ENCODE measurements at regions not wholly inside any gene's neighbourhood (a gene's known extent, or its start where the extent isn't known, plus 50 kb on each side); places are given as distances from the start of the nearest gene placed in this dataset.

GRCh38 chr21:28801906-28802305, 190.8 kb downstream of the LTN1 start:
- TF ChIP-seq POLR2A (IDR thresholded peaks at IDR 0.05) (no peak), POLR2AphosphoS5 (IDR thresholded peaks at IDR 0.05; ENCODE audit: insufficient read depth in 1 of 2, low read depth in 1 of 2) (no peak), CTCF (IDR thresholded peaks at IDR 0.05) (no peak)
- Histone ChIP-seq H3K4me1 (peaks cover 10% of the 10 kb centered on the region), H3K27ac (no peak overlapping the region), H3K27me3 (no peaks in the 10 kb centered on the region), H3K36me3 (no peaks in the 10 kb centered on the region), H3K4me3 (no peak overlapping the region), H3K9me3 (no peaks in the 10 kb centered on the region)
- intact Hi-C loops (cut with DNase I) = no loop called here
- DNase-seq (ENCODE audit: extremely low spot score in 2 of 2) = no peak

DNA sequence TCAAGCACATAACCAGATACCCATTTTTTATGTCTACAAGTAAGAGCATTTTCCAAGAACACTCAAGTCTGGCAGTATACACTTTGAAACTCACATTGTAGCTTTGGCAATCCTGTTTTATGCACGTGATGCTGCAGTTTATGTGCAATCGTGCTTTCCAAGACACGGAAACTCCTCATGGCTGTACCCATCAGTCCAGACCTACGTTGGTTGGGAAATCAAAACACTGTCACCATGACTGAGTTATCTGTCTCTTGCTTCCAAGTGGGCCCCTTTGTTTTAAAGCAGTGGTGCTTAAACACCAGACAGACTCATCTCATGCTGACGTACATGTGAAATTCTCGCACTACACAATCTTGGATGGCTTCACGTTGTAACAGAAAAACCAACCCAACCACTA, 192.8 kb downstream of the LTN1 start:
- no peaks in the 10 kb centered on the region for H3K36me3 ChIP-seq
- DNase-seq (ENCODE audit: extremely low spot score in 2 of 2) = no peak
- no peaks in the 10 kb centered on the region for H3K9me3 ChIP-seq
- intact Hi-C loops (cut with DNase I) = no loop called here
- H3K27ac ChIP-seq = no peak overlapping the region
- no peak overlapping the region for H3K4me3 ChIP-seq
- no peaks in the 10 kb centered on the region for H3K27me3 ChIP-seq
- TF ChIP-seq CTCF (IDR thresholded peaks at IDR 0.05) (no peak), POLR2AphosphoS5 (IDR thresholded peaks at IDR 0.05; ENCODE audit: insufficient read depth in 1 of 2, low read depth in 1 of 2) (no peak), POLR2A (IDR thresholded peaks at IDR 0.05) (no peak)
- peaks cover 3% of the 10 kb centered on the region for H3K4me1 ChIP-seq

DNA sequence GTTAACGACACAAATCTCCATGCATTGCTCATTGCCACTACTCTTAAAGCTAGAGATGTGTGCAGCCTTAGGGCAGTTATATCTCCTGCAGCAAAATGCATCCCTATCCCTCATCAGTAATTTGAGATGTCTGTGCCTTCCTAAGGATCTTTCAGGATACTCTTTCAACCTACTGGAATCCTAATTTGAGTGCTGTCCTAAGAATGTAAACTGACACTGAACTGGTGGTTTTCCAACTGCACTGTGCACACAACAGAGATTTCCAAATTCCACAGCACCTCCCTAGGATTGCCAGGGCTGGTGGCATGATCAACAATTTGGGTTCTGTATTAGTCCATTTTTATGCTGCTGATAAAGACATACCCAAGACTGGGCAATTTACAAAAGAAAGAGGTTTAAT, 193.9 kb downstream of the LTN1 start:
- Histone ChIP-seq H3K9me3 (no peaks in the 10 kb centered on the region), H3K27me3 (no peaks in the 10 kb centered on the region), H3K27ac (no peak overlapping the region), H3K4me3 (no peak overlapping the region), H3K4me1 (no peaks in the 10 kb centered on the region), H3K36me3 (no peaks in the 10 kb centered on the region)
- no peak for TF ChIP-seq POLR2A (IDR thresholded peaks at IDR 0.05)
- no peak for DNase-seq (ENCODE audit: extremely low spot score in 2 of 2)
- intact Hi-C loops (cut with DNase I) = no loop called here

DNA sequence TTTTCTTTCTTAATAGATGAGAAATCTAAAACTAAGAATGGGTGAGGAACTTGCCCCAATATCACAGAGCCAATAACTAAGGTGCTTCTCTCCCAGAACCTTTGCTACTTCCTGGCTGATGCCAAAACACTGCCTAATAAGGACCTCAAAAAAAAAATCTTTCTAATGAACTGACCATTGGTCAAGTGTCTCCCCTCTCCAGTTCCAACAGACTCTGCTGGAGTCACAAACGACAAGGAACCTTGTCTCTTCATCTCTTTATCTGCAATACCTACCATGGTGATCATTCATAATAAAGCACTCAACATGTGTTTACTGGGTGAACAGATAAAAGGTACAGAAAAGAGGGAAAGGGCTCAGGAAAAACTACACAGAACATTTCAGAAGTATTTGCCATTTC, 197.4 kb downstream of the LTN1 start:
- Histone ChIP-seq H3K27ac (no peak overlapping the region), H3K4me1 (no peaks in the 10 kb centered on the region), H3K27me3 (no peaks in the 10 kb centered on the region), H3K9me3 (no peaks in the 10 kb centered on the region), H3K36me3 (no peaks in the 10 kb centered on the region), H3K4me3 (no peak overlapping the region)
- intact Hi-C loops (cut with DNase I) = no loop called here
- DNase-seq (ENCODE audit: extremely low spot score in 2 of 2) = no peak
- no peak for TF ChIP-seq POLR2A (IDR thresholded peaks at IDR 0.05)
- no peak for TF ChIP-seq CTCF (IDR thresholded peaks at IDR 0.05)
- TF ChIP-seq POLR2AphosphoS5 (IDR thresholded peaks at IDR 0.05; ENCODE audit: insufficient read depth in 1 of 2, low read depth in 1 of 2) = no peak

DNA sequence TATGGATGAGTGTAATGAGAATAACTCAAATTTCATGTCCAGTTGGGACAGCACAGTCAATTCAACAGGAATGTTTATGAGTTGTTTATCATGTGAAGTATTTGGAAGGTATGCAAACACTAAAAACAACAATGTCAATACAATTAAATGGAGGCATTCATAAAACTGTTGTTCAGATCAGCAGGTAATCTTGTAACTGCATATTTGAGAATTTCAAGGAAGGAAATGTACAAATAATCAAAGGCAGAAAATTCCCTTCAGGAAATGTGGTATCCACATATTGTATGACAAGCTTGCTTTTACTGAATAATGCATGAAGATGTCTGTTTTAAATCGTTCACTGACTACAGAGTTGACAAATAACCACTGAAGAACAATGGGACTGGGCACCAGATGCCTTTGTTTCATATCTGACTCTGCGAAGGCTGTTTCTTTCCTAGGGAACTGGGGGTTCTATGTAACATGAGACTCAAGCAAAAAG, 198.3 kb downstream of the LTN1 start:
- TF ChIP-seq CTCF (IDR thresholded peaks at IDR 0.05) = no peak
- TF ChIP-seq POLR2A (IDR thresholded peaks at IDR 0.05) = no peak
- TF ChIP-seq POLR2AphosphoS5 (IDR thresholded peaks at IDR 0.05; ENCODE audit: insufficient read depth in 1 of 2, low read depth in 1 of 2) = no peak
- intact Hi-C loops (cut with DNase I) = no loop called here
- no peaks in the 10 kb centered on the region for H3K36me3 ChIP-seq

DNA sequence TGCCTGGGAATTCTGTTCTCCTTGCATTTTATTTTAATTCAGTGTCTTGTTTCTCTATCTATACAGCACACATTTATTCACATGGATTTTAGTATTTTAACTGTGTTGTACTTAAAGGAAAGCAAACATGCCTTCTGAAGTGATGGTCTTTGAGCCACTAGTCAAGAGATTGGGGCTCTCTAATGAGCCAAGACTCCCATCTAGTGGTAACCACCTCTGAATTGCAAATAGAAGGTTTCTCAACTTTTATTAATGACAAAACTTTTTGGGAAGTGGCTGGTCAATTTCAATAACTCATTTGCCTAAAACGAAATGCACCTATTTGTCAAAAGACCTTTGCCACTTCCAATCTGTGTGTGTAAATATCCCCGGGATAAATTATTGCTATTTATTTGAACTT, 199.6 kb downstream of the LTN1 start:
- H3K36me3 ChIP-seq = no peaks in the 10 kb centered on the region
- peak in 1 of 3 experiments; percentile 26 for TF ChIP-seq CTCF (IDR thresholded peaks at IDR 0.05)
- no peak for TF ChIP-seq POLR2AphosphoS5 (IDR thresholded peaks at IDR 0.05; ENCODE audit: insufficient read depth in 1 of 2, low read depth in 1 of 2)
- TF ChIP-seq POLR2A (IDR thresholded peaks at IDR 0.05) = no peak
- H3K27me3 ChIP-seq = no peaks in the 10 kb centered on the region
- H3K9me3 ChIP-seq = no peaks in the 10 kb centered on the region
- intact Hi-C loops (cut with DNase I) = no loop called here
- H3K4me3 ChIP-seq = no peak overlapping the region
- H3K4me1 ChIP-seq = no peaks in the 10 kb centered on the region
- H3K27ac ChIP-seq = no peak overlapping the region
- no peak for DNase-seq (ENCODE audit: extremely low spot score in 2 of 2)

More for the DNA sequence above, 198.3 kb downstream of the LTN1 start:
- Histone ChIP-seq H3K4me1 (no peaks in the 10 kb centered on the region), H3K4me3 (no peak overlapping the region), H3K27me3 (no peaks in the 10 kb centered on the region), H3K27ac (no peak overlapping the region), H3K9me3 (no peaks in the 10 kb centered on the region)
- no peak for DNase-seq (ENCODE audit: extremely low spot score in 2 of 2)

All from vagina (tissue), 2 donors.